ENCODE measurements at regions not wholly inside any gene's neighbourhood (a gene's known extent, or its start where the extent isn't known, plus 50 kb on each side); places are given as distances from the start of the nearest gene placed in this dataset.
"Not testable (repeated sequence)": the region's sequence is repeated elsewhere in the genome, so short reads cannot be mapped to it uniquely, and the experiment has no call there.

DNA sequence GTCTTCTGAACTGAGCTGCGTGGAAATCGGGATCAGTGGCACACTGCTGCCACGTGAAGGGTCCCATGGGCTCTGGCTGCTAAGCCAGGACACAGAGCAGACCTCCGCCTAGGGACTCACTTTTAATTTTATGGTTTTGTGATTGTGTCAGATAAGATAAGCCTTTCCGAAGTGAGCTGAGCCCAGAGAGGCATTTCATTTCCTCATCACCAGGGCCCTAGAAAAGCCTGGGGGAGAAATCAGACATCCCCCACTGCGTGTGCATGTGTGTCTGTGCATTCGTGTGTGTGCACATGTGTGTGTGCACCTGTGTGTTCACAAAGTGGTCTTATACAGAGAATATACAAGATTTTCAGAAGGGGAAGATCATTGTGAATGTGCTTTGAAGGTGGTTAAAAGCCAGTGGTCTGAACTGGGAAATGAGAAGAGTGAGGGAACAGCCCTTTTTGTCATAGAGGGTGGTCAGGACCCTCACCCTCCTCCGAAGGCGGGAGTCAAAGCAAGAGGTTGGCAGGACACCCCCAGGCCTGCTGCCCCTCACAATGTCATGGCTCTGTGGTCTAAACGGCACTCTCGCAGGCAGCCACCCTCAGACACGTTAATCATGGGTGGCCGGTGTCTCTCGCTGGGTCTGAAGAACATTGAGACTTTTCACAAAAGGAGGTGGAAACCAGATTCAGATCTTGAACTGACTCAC, 176.1 kb upstream of the PFKP start:
- DNase-seq (ENCODE audit: low read depth in 2 of 2): no peak

GRCh38 chr10:2890093-2890492, 177.3 kb upstream of the PFKP start:
- DNase-seq (ENCODE audit: low read depth in 2 of 2): no peak

- DNase-seq (ENCODE audit: low read depth in 2 of 2): no peak
Observed at GRCh38 chr10:2888403-2889004, 178.8 kb upstream of the PFKP start.

DNA sequence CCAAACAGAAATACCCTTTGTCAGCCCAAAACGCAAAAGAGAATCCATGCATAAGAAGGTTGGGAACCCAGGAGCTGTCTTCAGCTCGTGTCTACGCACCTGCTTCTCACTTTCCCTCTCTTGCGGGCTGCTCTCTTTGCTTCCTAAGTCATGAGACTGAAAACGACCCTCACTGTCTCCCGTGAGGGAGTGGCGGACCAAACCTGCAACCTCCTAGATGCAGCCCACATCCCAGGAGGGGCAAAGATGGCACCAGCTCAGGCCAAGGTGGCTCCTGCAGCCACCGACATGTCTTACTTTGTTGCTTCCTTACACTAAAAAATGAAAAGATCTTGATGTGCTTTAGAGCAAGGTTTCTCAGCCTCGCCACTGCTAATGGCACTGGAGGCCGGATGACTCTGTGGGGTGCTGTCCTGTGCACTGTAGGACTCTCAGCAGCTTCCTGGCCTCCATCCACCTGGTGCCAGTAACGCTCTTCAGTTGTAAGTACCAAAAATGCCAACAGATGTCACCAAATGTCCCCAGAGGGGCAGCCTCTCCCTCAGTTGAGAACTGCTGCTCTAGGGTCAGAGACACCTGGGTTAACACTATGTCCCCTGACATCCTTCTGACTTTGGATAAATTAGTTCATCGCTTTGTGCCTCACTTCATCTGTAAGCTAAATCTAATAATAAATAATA, 179.8 kb upstream of the PFKP start:
- no peak for DNase-seq (ENCODE audit: low read depth in 2 of 2)

GRCh38 chr10:2886662-2887061, 180.7 kb upstream of the PFKP start:
- no peak for DNase-seq (ENCODE audit: low read depth in 2 of 2)

- DNase-seq (ENCODE audit: low read depth in 2 of 2): no peak
Observed at GRCh38 chr10:2885288-2886278, 181.8 kb upstream of the PFKP start.

- DNase-seq (ENCODE audit: low read depth in 2 of 2): not testable (repeated sequence)
Observed at GRCh38 chr10:2883983-2884540, 183.3 kb upstream of the PFKP start.

DNA sequence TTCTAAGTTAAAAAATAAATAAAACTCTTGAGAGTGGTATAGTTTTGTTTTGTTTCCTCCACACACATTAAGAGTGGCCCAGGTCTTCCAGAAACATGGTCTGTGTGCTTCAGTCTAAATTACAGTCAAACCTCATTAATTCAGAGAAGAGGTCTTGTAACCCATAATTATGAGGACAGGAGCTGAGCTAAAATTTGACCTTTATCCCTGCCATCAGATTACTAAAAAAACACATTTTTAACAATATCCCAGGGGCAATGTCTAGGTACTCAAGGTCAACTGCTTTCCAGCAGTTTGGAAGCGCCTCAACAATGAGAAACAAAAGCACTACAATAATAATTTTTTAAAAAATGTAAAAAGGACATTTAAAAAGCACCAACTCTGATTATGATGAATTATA, 184.1 kb upstream of the PFKP start:
- no peak for DNase-seq (ENCODE audit: low read depth in 2 of 2)

DNA sequence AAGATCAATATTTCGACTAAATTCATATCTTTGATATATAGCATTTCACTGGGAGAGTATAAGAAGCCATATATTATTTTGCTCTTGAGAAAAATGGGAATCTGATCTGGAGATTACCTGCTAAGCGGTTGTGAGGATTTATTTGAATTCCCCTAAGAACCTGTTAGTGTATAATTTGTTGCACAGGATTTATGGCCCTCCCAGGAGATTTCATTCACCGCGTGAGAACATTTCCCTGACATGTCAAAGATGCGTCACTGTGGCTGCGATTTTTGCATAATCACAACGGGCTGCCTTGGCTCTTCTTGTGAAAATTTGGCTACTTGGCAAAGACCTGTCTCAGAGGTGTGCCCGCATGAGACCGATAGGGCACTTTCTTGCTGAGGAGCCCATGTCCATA, 184.7 kb upstream of the PFKP start:
- no peak for DNase-seq (ENCODE audit: low read depth in 2 of 2)

GRCh38 chr10:2881720-2882620, 185.4 kb upstream of the PFKP start:
- no peak for DNase-seq (ENCODE audit: low read depth in 2 of 2)

DNA sequence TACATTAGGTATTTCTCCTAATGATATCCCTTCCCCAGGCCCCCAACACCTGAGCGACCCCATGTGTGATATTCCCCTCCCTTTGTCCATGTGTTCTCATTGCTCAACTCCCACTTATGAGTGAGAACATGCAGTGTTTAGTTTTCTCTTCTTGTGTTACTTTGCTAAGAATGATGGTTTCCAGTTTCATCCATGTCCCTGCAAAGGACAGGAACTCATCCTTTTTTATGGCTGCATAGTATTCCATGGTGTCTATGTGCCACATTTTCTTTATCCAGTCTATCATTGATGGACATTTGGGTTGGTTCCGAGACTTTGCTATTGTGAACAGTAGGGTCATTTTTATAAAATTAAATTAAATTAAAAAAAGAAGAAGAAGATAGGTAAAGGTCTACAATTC, 187.3 kb upstream of the PFKP start:
- not testable (repeated sequence) for DNase-seq (ENCODE audit: low read depth in 2 of 2)

DNA sequence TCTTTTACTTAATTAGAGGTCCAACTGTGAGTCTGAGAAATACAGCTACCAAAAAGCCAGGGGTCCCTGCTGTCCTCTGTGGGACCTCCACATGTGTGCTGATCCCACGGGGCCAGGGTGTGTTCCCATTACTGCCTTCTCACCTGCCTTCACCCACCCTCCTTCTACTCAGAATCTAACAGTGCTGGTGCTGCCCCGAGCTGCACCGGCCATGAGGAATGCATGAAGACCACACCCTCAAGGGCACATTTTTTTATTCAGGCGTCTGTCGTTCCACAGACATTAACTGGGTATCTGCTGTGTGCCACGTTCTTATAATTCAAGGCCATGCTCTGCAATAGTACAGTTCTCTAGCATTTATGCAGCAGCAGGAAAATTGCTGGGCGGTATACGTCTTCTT, 188.5 kb upstream of the PFKP start:
- no peak for DNase-seq (ENCODE audit: low read depth in 2 of 2)

DNA sequence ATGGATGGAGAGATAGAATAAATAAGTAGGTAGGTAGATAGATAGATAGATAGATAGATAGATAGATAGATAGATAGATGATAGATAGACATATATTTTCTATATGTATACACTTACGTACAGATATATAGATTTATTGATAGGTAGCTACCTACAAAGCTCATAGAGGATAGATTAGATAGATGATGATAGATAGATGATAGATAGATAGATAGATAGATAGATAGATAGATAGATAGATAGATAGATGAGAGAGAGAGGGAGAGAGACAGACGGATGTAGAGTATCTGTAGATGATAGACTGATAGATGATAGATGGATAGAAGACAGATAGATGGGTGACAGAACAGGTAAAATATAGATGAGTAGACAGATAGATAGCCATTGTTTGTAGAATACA, 191.3 kb upstream of the PFKP start:
- DNase-seq (ENCODE audit: low read depth in 2 of 2): no peak

- DNase-seq (ENCODE audit: low read depth in 2 of 2): no peak
Observed at GRCh38 chr10:2874963-2875362, 192.4 kb upstream of the PFKP start.

- no peak for DNase-seq (ENCODE audit: low read depth in 2 of 2)
Observed at GRCh38 chr10:2873769-2874168, 193.6 kb upstream of the PFKP start.

DNA sequence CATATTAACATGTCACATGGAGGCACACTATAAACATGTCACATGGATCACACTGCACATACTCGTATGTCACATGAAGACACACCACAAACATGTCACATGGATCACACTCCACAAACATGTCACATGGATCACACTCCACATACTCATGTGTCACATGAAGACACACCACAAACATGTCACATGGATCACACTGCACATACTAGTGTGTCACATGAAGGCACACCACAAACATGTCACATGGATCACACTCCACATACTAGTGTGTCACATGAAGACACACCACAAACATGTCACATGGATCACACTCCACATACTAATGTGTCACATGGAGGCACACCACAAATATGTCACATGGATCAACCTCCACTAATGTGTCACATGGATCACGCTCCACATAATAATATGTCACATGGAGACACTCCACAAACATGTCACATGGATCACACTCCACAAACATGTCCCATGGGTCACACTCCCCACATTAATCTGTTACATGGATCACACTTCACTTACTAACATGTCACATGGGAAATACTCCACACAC, 195.6 kb upstream of the PFKP start:
- no peak for DNase-seq (ENCODE audit: low read depth in 2 of 2)

- DNase-seq (ENCODE audit: low read depth in 2 of 2): no peak
Observed at GRCh38 chr10:2870654-2871053, 196.7 kb upstream of the PFKP start.

GRCh38 chr10:2867788-2868299, 199.5 kb upstream of the PFKP start:
- DNase-seq (ENCODE audit: low read depth in 2 of 2): no peak

GRCh38 chr10:2866569-2866968, 200.8 kb upstream of the PFKP start:
- DNase-seq (ENCODE audit: low read depth in 2 of 2): no peak

DNA sequence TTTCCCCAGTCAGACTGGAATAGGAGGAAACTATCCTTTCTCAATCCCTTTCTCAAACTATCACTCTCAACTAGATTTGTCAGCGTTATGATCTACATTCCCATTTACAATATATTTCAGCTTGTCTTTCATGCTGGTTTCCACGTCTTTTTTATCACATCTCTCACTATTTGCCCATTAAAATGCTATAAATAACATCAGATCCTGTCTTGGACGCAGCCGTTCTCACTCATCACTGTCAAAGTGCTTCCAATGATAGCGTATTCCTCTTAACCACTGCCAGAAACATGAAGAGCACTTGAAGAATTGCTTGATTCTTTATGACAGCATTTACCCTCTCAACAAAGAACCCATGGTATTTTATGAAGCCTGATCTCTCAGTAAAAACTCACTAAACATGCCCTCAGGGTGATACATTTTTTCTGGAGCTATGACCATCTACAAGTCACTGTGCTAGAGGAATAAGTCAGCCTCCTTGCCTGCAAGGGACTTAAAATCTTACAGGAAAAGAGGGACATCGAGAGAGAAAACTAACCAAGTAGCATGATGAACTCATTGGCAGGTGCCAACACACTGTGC, 205.6 kb upstream of the PFKP start:
- DNase-seq (ENCODE audit: low read depth in 2 of 2): no peak
